SU-DHL-6 (cell line): ENCODE measurements at regions not wholly inside any gene's neighbourhood (a gene's known extent, or its start where the extent isn't known, plus 50 kb on each side); places are given as distances from the start of the nearest gene placed in this dataset.
"Not testable (repeated sequence)": the region's sequence is repeated elsewhere in the genome, so short reads cannot be mapped to it uniquely, and the experiment has no call there.

Source experiments
- H2AFZ ChIP-seq: fragments of 200-600 bp; sonication (generic); 2 replicates; pipeline ENCODE4 v1.6.1; 2014; ENCODE audit warnings: low read depth, mild to moderate bottlenecking, moderate library complexity, mixed read lengths, antibody characterized with exemption, low read length; ENCODE audit not compliant: severe bottlenecking
- H3F3A ChIP-seq: fragments of 200-600 bp; shearing (Covaris generic); 2 replicates; pipeline ENCODE4 v1.6.0; 2016; ENCODE audit warnings: antibody characterized with exemption, mild to moderate bottlenecking; ENCODE audit not compliant: insufficient read depth
- H3K27ac ChIP-seq: fragments of 200-600 bp; sonication (generic); 2 replicates; pipeline ENCODE4 v1.5.1; 2016; ENCODE audit warnings: low read depth, mild to moderate bottlenecking, low read length, moderate library complexity, mixed read lengths
- H3K27me3 ChIP-seq: fragments of 200-600 bp; sonication (generic), shearing (Covaris generic); 2 replicates; pipeline ENCODE4 v1.6.0; 2014; ENCODE audit warnings: mild to moderate bottlenecking, low read length
- H3K36me3 ChIP-seq: fragments of 200-600 bp; sonication (generic); 2 replicates; pipeline ENCODE4 v1.6.1; 2014; ENCODE audit warnings: mild to moderate bottlenecking, low read length, mixed read lengths
- H3K4me2 ChIP-seq: fragments of 300-600, 200-600 bp; shearing (Covaris generic), sonication (generic); 2 replicates; pipeline ENCODE4 v1.6.0; 2014; ENCODE audit warnings: low read length, low read depth, mild to moderate bottlenecking; ENCODE audit not compliant: poor library complexity, severe bottlenecking
- H3K4me3 ChIP-seq: fragments of 200-600 bp; sonication (generic); 2 replicates; pipeline ENCODE4 v1.5.1; 2014; ENCODE audit warnings: antibody characterized with exemption, low read length, mild to moderate bottlenecking, mixed read lengths; ENCODE audit not compliant: insufficient read depth, poor library complexity, severe bottlenecking
- H3K79me2 ChIP-seq: fragments of 200-600 bp; sonication (generic); 2 replicates; pipeline ENCODE4 v1.6.1; 2014; ENCODE audit warnings: mild to moderate bottlenecking, low read length, moderate library complexity; ENCODE audit not compliant: insufficient read depth
- H3K9ac ChIP-seq: fragments of 200-600 bp; sonication (generic); 2 replicates; pipeline ENCODE4 v1.7.0; 2014; ENCODE audit warnings: mild to moderate bottlenecking, low read length
- H3K9me2 ChIP-seq: fragments of 200-600 bp; sonication (generic); replicated peaks from 2 replicates; pipeline ENCODE4 v1.6.1; 2014; ENCODE audit warnings: low read length; ENCODE audit not compliant: insufficient read depth
- H3K9me3 ChIP-seq: fragments of 200-600 bp; sonication (generic); 2 replicates; pipeline ENCODE4 v1.6.1; 2014; ENCODE audit warnings: low read length, mixed read lengths; ENCODE audit not compliant: insufficient read depth
- H4K20me1 ChIP-seq: fragments of 200-600 bp; sonication (generic); 2 replicates; pipeline ENCODE4 v1.6.1; 2014; ENCODE audit warnings: low read depth, mild to moderate bottlenecking, antibody characterized with exemption, low read length, moderate library complexity, mixed read lengths
- CTCF ChIP-seq: fragments of 200-600 bp; sonication (generic); IDR thresholded peaks from one replicate; pipeline ENCODE4 v1.5.1; 2017; ENCODE audit warnings: antibody characterized with exemption, mild to moderate bottlenecking, low read length, moderate library complexity; ENCODE audit not compliant: insufficient read depth, poor library complexity, severe bottlenecking
- EZH2phosphoT487 ChIP-seq: fragments of 200-600 bp; sonication (generic), shearing (Covaris generic); conservative IDR thresholded peaks from 2 replicates; pipeline ENCODE4 v1.6.1; 2018; ENCODE audit warnings: mild to moderate bottlenecking, antibody characterized with exemption, low read length, moderate library complexity, mixed read lengths

DNA sequence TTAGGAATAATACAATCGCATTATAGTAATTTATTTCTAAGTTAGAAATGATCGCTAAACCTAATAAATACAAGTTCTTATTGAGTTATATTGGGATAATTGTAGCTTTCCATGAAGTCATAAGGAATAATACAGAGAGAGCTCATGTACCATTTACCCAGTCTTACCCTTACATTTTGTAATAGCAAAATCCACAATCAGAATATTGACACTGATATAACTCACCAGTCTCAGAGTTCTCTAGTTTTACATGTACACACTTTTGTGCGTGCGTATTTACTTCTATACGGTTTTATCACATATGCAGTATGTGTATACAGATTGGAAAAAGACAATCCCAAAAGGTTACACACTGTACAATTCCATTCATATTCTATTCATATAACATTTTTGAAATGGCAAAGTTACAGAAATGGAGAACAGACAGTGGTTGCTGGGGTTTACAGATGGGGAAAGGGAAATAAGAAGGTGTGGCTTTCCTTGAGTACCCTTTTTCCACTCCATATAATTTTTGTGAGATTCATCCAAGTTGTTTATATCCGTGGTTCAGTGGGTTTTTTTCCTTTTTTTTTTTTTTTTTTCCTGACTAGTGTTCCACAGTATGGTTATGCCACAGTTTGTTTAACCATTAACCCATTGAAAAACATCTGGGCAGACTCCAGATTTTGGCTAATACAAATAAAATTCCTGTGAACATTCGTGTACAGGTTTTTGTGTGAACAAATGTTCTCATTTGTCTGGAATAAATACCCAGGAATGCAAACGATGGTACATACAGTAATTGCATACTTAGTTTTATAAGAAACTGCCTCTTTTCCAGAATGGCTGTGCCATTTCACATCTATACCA is 117.2 kb downstream of the HNMT start:
- Histone ChIP-seq H3K27me3 (no peaks in the 10 kb centered on the region), H4K20me1 (no peaks in the 10 kb centered on the region), H3K4me3 (no peak overlapping the region), H3K27ac (no peak overlapping the region), H2AFZ (no peak overlapping the region), H3K9me3 (no peaks in the 10 kb centered on the region), H3K36me3 (no peaks in the 10 kb centered on the region), H3K9ac (no peak overlapping the region), H3K4me2 (no peak overlapping the region), H3F3A (no peaks in the 10 kb centered on the region), H3K9me2 (no peaks in the 10 kb centered on the region), H3K79me2 (no peaks in the 10 kb centered on the region)
- TF ChIP-seq CTCF, result no peak
- no peak for TF ChIP-seq EZH2phosphoT487

DNA sequence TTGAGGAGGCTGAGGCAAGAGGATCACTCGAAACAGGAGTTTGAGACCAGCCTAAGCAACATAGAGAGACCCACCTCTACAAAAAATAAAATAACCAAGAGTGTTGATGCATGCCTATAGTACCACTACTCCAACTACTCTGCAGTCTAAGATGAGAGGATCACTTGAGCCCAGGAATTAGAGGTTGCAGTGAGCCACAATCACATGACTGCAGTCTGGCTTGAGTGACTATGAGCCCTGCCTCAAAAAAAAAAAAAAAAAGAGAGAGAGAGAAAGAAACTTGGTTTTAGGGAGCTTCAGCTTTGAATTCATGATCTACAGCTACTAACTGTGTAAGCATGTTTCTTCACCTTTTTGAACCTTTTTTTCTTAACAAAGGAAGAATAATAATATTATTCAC is 119.9 kb downstream of the HNMT start:
- H3K36me3 ChIP-seq, result no peaks in the 10 kb centered on the region
- H3K27ac ChIP-seq, result no peak overlapping the region
- H3K4me3 ChIP-seq, result no peak overlapping the region
- H3K27me3 ChIP-seq, result no peaks in the 10 kb centered on the region
- no peak overlapping the region for H2AFZ ChIP-seq
- H3K4me2 ChIP-seq, result no peak overlapping the region
- TF ChIP-seq CTCF (no peak), EZH2phosphoT487 (no peak)
- no peaks in the 10 kb centered on the region for H3K79me2 ChIP-seq
- H3K9ac ChIP-seq, result no peak overlapping the region
- no peaks in the 10 kb centered on the region for H3K9me2 ChIP-seq
- H4K20me1 ChIP-seq, result no peaks in the 10 kb centered on the region
- H3F3A ChIP-seq, result no peaks in the 10 kb centered on the region
- H3K9me3 ChIP-seq, result no peaks in the 10 kb centered on the region

- H3F3A ChIP-seq, H3K9me3 ChIP-seq, H3K27ac ChIP-seq, H3K4me2 ChIP-seq, H3K9me2 ChIP-seq, H3K9ac ChIP-seq, H2AFZ ChIP-seq, H4K20me1 ChIP-seq, H3K4me3 ChIP-seq, H3K27me3 ChIP-seq, H3K36me3 ChIP-seq, H3K79me2 ChIP-seq: not testable (repeated sequence)
These were observed 121.2 kb downstream of the HNMT start for GRCh38 chr2:138085441-138085840.

DNA sequence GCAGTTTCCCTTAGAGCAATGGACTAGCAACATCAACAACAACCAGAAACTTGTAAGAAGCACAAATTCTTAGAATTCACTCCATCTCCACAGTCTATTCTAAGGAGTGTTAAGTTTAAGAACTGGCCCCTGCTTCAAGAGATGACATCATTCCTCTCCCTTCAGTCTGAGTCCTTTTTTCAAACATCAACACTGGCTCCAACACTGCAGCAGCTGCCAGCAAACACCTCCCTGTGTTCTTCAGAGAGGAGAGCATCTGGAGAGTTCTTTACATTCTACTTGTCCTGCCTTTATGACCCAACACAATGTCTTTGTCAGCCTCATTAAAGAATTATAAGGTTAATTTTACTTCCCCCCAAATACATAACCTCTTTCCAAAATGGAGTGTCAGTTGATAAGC is 122.3 kb downstream of the HNMT start:
- H4K20me1 ChIP-seq, result no peaks in the 10 kb centered on the region
- no peaks in the 10 kb centered on the region for H3F3A ChIP-seq
- no peak overlapping the region for H2AFZ ChIP-seq
- H3K4me3 ChIP-seq, result no peak overlapping the region
- H3K36me3 ChIP-seq, result no peaks in the 10 kb centered on the region
- no peaks in the 10 kb centered on the region for H3K79me2 ChIP-seq
- H3K9me2 ChIP-seq, result no peaks in the 10 kb centered on the region
- no peaks in the 10 kb centered on the region for H3K9me3 ChIP-seq
- H3K27me3 ChIP-seq, result no peaks in the 10 kb centered on the region
- no peak overlapping the region for H3K4me2 ChIP-seq
- no peak for TF ChIP-seq EZH2phosphoT487
- TF ChIP-seq CTCF, result no peak
- no peak overlapping the region for H3K27ac ChIP-seq
- no peak overlapping the region for H3K9ac ChIP-seq
